Testis (tissue), 2 donors: ENCODE measurements at regions not wholly inside any gene's neighbourhood (a gene's known extent, or its start where the extent isn't known, plus 50 kb on each side); places are given as distances from the start of the nearest gene placed in this dataset.

Experiments
- POLR2A ChIP-seq: fragments of 450-650 bp; IDR thresholded peaks from one replicate; pipeline ENCODE4 v1.6.1; 2017; ENCODE audit warnings: antibody characterized with exemption, mild to moderate bottlenecking, moderate library complexity
- TF ChIP-seq, protein P1 (sequence below), 3 experiments: fragments of 450-650 bp in 2 of 3; fragments of 200-600 bp in 1 of 3; sonication (generic) in 1 of 3; IDR thresholded peaks; one replicate each; pipeline ENCODE4 v1.5.1; 2016 to 2019; ENCODE audit warnings: antibody characterized with exemption in 3 of 3, mild to moderate bottlenecking in 2 of 3, moderate library complexity in 1 of 3

DNA sequence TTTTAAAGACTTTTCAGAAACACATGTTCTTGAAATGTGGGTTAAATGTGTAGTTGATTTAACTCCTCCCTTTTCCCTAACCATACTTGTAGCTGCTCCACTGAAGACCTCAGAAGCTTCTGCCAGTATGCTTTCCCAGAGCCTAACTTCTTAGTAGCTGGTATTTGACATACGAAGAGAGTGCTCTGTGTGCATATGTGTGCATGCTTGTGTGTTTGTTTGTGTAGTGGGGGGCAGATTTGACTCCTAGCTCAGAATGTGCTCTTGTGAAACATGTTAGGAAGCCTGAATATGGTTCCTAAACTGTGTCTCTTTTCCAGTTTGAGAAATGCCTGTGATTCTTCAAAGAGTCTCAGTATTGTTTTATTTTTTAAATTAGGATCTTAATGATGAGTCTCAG, 420.4 kb downstream of the PCNX1 start:
- TF ChIP-seq, protein P1, sequence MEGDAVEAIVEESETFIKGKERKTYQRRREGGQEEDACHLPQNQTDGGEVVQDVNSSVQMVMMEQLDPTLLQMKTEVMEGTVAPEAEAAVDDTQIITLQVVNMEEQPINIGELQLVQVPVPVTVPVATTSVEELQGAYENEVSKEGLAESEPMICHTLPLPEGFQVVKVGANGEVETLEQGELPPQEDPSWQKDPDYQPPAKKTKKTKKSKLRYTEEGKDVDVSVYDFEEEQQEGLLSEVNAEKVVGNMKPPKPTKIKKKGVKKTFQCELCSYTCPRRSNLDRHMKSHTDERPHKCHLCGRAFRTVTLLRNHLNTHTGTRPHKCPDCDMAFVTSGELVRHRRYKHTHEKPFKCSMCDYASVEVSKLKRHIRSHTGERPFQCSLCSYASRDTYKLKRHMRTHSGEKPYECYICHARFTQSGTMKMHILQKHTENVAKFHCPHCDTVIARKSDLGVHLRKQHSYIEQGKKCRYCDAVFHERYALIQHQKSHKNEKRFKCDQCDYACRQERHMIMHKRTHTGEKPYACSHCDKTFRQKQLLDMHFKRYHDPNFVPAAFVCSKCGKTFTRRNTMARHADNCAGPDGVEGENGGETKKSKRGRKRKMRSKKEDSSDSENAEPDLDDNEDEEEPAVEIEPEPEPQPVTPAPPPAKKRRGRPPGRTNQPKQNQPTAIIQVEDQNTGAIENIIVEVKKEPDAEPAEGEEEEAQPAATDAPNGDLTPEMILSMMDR (IDR thresholded peaks at IDR 0.05): no peak
- no peak for TF ChIP-seq POLR2A
